Colonic mucosa (tissue), 4 donors: ENCODE measurements at regions not wholly inside any gene's neighbourhood (a gene's known extent, or its start where the extent isn't known, plus 50 kb on each side); places are given as distances from the start of the nearest gene placed in this dataset.

ENCODE experiments used
- DNase-seq: peaks from one replicate; pipeline ENCODE4 v3.0.0-alpha.2; 2020
- H3K27ac ChIP-seq: fragments of 200-600 bp; one replicate; pipeline ENCODE4 v1.8.0; 2021
- H3K27me3 ChIP-seq: fragments of 200-600 bp; one replicate; pipeline ENCODE4 v1.8.0; 2021
- H3K36me3 ChIP-seq: fragments of 200-600 bp; one replicate; pipeline ENCODE4 v1.8.0; 2021
- H3K4me1 ChIP-seq: fragments of 200-600 bp; one replicate; pipeline ENCODE4 v1.8.0; 2021; ENCODE audit warnings: mild to moderate bottlenecking
- H3K4me3 ChIP-seq: fragments of 200-600 bp; one replicate; pipeline ENCODE4 v1.8.0; 2021
- H3K9ac ChIP-seq, 2 donors: one replicate each; pipeline ENCODE4 v1.7.0; 2013; ENCODE audit warnings: control low read depth in 2 of 2, low read depth in 2 of 2, low read length in 2 of 2
- H3K9me3 ChIP-seq: fragments of 200-600 bp; one replicate; pipeline ENCODE4 v1.8.0; 2021
- CTCF ChIP-seq: fragments of 200-600 bp; IDR thresholded peaks from one replicate; pipeline ENCODE4 v1.8.0; 2022; ENCODE audit warnings: antibody characterized with exemption, mild to moderate bottlenecking
- intact Hi-C: fragments of 100-400 bp; cut with DNase I; formaldehyde crosslinking; loops from one replicate; pipeline ENCODE4 v1.14.1; 2022
- donor health status: healthy.
- donor health status: DM: no; HTN: no; CAD: no.
- donor health status: DM: no; HTN: no; CAD: no.

- no peak for TF ChIP-seq CTCF
- intact Hi-C loops: loop anchor here (10.0 kb wide), 1 partner anchor 271 kb away; no protein-coding TSS in a partner anchor
- H3K9ac ChIP-seq: no peak overlapping the region
- no peaks in the 10 kb centered on the region for H3K9me3 ChIP-seq
- no peaks in the 10 kb centered on the region for H3K4me1 ChIP-seq
- H3K27me3 ChIP-seq: no peaks in the 10 kb centered on the region
- no peak for DNase-seq
- H3K27ac ChIP-seq: no peak overlapping the region
- no peaks in the 10 kb centered on the region for H3K36me3 ChIP-seq
- no peak overlapping the region for H3K4me3 ChIP-seq
These were observed 316.7 kb upstream of the TBL1XR1 start for GRCh38 chr3:177513815-177514610.

- DNase-seq: no peak
- intact Hi-C loops: loop anchor here (10.0 kb wide), 1 partner anchor 270 kb away; no protein-coding TSS in a partner anchor
- H3K9ac ChIP-seq: no peak overlapping the region
- no peak overlapping the region for H3K27ac ChIP-seq
- TF ChIP-seq CTCF: no peak
- H3K36me3 ChIP-seq: no peaks in the 10 kb centered on the region
- H3K4me1 ChIP-seq: no peaks in the 10 kb centered on the region
- H3K4me3 ChIP-seq: no peak overlapping the region
- no peaks in the 10 kb centered on the region for H3K9me3 ChIP-seq
- no peaks in the 10 kb centered on the region for H3K27me3 ChIP-seq
These were observed 317.6 kb upstream of the TBL1XR1 start for GRCh38 chr3:177514611-177515499.

- DNase-seq: no peak
- no peak for TF ChIP-seq CTCF
- Histone ChIP-seq H3K4me1 (no peaks in the 10 kb centered on the region), H3K9ac (no peak overlapping the region), H3K9me3 (no peaks in the 10 kb centered on the region), H3K27ac (no peak overlapping the region), H3K36me3 (no peaks in the 10 kb centered on the region), H3K27me3 (no peaks in the 10 kb centered on the region), H3K4me3 (no peak overlapping the region)
- intact Hi-C loops: loop anchor here (10.0 kb wide), 1 partner anchor 269 kb away; no protein-coding TSS in a partner anchor
These were observed 318.5 kb upstream of the TBL1XR1 start for GRCh38 chr3:177515786-177516157.

GRCh38 chr3:177516158-177517011 lies 319.1 kb upstream of the TBL1XR1 start:
- intact Hi-C loops: loop anchor here (10.0 kb wide), 1 partner anchor 268 kb away; no protein-coding TSS in a partner anchor
- Histone ChIP-seq H3K9me3 (no peaks in the 10 kb centered on the region), H3K4me1 (no peaks in the 10 kb centered on the region), H3K27me3 (no peaks in the 10 kb centered on the region), H3K9ac (no peak overlapping the region), H3K36me3 (no peaks in the 10 kb centered on the region), H3K4me3 (no peak overlapping the region), H3K27ac (no peak overlapping the region)
- DNase-seq: no peak
- no peak for TF ChIP-seq CTCF

- DNase-seq: no peak
- H3K27ac ChIP-seq: no peak overlapping the region
- TF ChIP-seq CTCF: no peak
- no peak overlapping the region for H3K9ac ChIP-seq
- H3K9me3 ChIP-seq: no peaks in the 10 kb centered on the region
- intact Hi-C loops: loop anchor here (10.0 kb wide), 1 partner anchor 267 kb away; no protein-coding TSS in a partner anchor
- no peaks in the 10 kb centered on the region for H3K27me3 ChIP-seq
- no peaks in the 10 kb centered on the region for H3K36me3 ChIP-seq
- H3K4me3 ChIP-seq: no peak overlapping the region
- no peaks in the 10 kb centered on the region for H3K4me1 ChIP-seq
These were observed 320.6 kb upstream of the TBL1XR1 start for GRCh38 chr3:177517906-177518305.
